HG03457 (cell line): ENCODE measurements at regions not wholly inside any gene's neighbourhood (a gene's known extent, or its start where the extent isn't known, plus 50 kb on each side); places are given as distances from the start of the nearest gene placed in this dataset.
"Not testable (repeated sequence)": the region's sequence is repeated elsewhere in the genome, so short reads cannot be mapped to it uniquely, and the experiment has no call there.

Source experiments
- ATAC-seq: cut with Tn5 transposase; IDR thresholded peaks from one replicate; pipeline ENCODE4 v1.9.1; 2021; ENCODE audit warnings: moderate number of reproducible peaks; ENCODE audit not compliant: unreplicated experiment

DNA sequence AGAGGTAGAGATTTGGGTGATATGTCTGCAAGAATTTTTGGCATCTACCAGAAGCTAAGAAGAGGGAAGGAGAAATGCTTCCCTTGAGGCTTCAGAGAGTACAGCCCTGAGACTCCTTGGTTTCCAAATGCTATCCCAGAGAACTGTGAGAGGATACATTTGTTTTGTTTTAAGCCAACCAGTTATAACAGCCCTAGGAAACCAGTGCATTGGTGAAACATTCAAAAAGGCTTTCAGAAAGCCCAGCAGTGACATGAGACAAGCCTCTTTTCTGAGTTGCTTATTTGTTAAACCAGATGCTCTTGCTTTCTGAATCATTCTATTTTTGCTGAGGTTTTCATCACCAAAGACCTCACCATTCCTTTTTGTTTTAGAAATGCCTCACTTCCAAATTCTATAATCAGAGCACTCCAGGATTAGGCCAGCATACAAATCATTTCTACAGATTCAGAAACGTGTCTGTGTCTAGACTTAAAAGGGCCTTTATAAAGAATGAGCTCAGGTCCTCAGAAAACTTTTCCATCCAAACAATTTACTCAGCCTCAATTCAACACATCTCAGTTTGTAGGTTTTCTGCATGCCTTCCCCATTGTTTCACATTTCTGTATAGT lies 1617.8 kb upstream of the FLRT2 start:
- no peak for ATAC-seq

DNA sequence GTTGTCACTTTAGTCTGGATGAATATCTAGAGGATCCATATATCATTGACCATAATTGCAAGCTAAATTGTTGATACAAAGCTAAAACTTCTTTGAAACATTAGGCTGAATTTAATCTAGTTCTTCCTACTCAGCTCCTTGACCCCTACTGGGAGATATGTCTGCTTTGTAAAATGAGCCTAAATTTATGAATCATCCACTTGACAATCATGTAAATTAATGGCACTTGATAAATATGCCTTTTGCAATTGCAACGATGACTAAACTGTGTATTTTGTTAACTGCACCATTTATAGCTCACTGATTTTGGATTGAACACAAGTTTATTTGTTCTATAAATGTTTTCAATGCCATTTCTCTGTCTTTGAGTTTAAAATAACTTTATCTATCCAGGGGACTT lies 1616.5 kb upstream of the FLRT2 start:
- no peak for ATAC-seq

DNA sequence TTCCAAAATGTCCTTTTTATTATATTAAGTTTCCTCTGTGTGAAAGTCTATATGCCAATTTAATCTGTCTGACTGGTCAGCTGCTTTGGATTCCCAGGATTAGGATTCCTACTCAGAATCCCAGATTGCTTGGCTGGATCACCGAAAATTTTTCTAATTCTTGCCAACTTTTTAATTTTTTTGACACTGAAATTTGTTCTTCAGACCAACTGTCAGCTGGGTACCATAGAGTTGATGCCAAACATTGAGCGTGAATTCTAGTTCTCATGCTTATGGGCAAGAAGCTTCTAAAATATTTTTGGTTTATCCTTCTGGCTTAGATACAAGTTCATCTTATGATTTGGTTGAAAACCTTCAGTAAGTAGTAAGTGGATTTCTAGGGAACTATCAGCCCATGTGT lies 1611.4 kb upstream of the FLRT2 start:
- no peak for ATAC-seq

GRCh38 chr14:83919675-83920074 lies 1610.3 kb upstream of the FLRT2 start:
- not testable (repeated sequence) for ATAC-seq

DNA sequence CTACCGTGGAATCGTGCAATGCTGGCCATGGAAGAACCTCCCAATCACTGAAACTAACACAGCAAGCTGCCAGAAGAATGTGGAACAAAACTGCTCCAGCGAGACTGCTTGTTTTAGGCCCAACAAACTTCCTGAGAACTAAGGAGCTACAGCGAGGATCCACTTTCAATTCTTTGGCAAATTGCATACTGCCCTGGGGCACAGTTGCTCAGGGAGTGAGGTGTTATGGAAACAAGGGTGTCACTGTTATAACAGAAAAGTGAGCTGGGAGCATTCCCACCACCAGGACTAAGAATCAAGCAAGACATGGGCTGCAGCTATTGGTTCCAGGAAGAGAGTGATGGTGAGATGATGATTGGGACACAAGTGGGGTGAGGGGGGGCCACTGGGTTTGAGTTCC lies 1606.1 kb upstream of the FLRT2 start:
- no peak for ATAC-seq

DNA sequence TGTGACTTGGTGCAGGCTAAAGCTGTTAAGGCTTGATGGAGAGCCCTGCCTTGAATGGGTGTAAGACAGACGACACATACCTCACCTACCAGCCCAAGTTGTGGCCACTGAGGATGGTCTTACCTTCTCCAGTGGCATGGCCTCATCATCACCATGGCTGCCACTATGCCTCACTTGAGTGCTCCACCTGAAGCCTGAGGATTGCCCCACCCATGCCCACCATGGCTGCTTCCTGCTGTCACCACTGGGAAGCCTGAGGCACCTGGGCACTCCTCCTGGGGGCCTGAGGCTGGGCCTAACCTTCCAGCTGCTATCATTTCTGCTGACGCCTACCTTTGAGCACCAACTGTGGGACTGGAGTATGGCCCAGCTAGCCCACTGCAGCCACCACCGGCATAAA lies 1605.7 kb upstream of the FLRT2 start:
- no peak for ATAC-seq

DNA sequence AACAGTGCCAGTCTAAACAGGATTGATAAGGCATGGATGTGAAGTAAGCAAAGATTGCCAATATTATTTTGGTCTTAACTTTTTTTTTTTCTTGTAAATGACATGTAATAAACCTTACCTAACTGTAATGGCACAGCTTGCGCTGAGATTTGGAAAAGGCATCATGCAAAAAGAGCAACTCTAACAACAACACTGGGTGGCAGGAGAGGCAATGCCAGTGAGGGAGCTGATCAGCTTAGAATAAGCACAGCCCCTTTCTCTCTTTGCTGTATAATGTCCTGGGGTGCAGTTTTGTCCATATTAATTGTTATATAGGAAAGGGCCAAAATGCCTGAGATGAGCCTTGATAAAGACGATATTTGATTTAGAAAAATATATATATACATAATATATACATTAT lies 1589.7 kb upstream of the FLRT2 start:
- ATAC-seq, result no peak

- ATAC-seq, result no peak
Measured at GRCh38 chr14:83958359-83958758, 1571.6 kb upstream of the FLRT2 start.

- no peak for ATAC-seq
Measured at GRCh38 chr14:83960832-83961512, 1569.0 kb upstream of the FLRT2 start.

DNA sequence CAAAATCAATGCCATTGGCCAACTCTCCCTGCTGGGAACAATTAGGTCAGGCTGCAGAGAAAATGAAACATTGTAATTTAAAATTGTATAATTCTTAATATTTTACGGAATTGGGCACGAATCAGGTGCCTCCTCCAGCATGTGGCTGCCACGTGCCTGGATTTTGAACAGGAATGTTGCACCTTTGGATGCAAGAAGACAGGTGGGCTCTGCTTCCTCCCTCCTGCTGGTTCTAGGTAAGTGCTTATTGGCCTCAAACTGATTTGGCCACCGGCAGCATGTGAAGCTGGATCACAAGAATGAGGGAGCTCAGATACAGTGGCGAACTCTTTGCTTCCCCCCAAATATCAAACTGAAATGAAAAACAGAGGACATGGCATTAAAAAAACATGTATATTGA lies 1559.9 kb upstream of the FLRT2 start:
- no peak for ATAC-seq

GRCh38 chr14:83972631-83973030 lies 1557.3 kb upstream of the FLRT2 start:
- ATAC-seq, result no peak

GRCh38 chr14:83974647-83975163 lies 1555.2 kb upstream of the FLRT2 start:
- no peak for ATAC-seq

DNA sequence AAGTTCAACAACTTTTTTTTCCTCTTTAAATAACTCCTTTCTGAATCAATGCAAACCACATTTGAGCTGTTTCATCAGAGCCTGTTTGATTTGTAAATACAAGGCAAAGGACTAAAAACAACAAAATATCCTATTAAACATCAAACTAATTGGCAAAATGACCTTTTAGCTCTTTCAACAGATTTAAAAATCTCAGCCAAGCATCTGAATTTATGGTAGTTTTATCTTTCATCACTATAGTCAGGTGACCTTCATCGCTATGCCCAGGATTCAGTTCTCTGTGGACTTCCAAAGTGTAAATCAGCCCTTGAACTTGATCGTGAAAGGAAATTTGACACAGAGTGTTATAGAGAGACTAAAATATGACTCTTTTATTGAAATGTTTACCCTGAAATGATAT lies 1554.5 kb upstream of the FLRT2 start:
- ATAC-seq, result no peak

DNA sequence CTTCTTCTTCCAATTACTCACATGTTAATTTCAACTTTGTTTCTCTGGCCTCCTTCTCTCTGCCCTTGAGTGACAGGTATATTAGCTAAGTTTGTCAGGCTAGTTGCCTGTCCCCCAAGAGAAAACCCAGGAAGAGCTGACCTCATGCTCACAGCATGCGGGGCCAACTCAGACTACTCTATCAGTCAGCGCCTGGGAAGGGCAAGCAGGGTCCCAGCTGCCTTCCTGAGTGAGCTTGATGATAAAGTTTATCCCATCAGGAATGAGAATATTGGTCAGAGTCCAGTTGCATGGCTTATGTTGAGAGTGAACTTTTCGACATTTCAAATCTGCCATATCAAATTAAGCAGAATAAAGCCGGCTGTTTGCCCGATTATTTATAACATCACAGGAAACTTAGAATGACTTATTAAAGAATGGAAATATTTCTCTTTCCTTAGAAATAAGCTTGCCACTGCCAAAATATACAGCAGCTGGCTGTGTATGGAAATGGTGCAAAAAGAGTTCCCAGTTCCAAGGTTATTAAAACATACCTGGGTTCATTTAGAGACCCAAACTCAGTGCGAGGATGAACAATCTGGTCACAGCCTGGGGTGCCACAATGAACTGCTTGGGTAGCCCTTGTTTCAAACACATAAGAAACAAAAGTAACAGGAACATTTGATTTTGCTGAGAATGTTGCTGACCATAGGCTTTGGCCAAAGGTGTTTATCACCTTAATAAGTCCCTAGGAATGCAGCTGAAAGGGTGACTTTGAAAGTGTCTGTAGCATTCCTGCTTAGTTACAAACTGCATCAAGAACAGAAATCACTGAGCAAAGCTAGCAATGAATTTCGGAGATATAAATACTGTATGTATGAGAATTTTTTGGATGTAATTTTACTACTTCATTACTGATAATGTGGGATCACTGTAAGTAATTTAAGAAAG lies 1553.8 kb upstream of the FLRT2 start:
- ATAC-seq, result no peak

GRCh38 chr14:83977583-83977982 lies 1552.4 kb upstream of the FLRT2 start:
- no peak for ATAC-seq

GRCh38 chr14:83981676-83982258 lies 1548.2 kb upstream of the FLRT2 start:
- not testable (repeated sequence) for ATAC-seq

GRCh38 chr14:83988275-83988674 lies 1541.7 kb upstream of the FLRT2 start:
- ATAC-seq, result no peak

DNA sequence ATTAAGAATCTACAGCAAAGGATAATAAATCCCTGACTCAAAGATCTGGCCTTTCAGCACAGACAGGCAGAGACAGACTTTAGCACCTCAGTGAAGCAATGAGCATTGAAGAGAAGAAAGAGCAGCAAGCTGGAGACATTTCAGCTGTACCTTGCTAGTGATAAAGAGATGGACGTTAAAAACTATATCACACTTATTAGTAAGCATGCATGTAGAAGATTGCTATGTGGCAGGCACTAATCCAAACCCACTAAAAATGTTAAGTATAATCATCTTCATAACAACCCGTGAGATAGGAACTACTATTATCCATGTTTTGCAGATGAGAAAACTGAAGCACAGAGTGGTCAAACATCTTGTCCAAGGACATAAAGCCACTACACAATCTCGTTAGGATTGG lies 1538.3 kb upstream of the FLRT2 start:
- no peak for ATAC-seq

DNA sequence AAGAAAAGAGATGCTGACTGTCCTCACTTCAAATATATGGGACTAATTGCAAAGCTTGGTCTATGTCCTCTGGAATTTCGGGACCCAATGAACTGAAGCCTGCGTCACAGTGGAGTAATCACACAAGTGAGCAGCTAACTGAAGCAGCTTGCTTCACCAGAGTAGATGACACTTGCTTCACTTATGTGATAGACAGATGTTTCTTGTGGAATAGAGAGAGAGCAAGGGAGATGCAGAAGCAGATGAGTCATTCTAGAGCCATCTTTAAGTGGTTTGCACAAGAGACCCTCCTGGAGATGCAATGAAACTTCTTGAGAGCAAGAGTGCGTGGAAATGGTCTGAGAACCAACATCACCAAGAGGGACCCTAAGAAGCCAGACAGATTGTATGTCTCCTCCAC lies 1537.1 kb upstream of the FLRT2 start:
- ATAC-seq, result no peak

- ATAC-seq, result no peak
Measured at GRCh38 chr14:83993545-83993944, 1536.4 kb upstream of the FLRT2 start.

DNA sequence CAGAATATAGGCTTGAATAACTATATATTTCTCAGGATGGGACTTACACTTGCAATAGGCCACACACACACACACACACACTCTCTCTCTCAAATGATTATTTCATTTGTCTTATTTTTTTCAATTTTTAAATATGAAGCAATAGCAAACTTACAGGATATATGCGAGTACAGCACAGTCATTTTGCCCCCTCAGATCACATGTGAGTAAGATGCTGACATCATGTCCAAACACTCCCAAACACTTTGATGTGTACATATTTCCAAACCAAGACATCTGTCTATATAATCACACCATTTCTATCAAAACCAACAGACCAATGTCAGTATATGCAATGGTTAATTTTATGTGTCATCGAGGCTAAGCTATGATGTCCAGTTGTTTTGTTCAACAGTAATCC lies 1535.9 kb upstream of the FLRT2 start:
- ATAC-seq, result no peak
